ENCODE measurements at regions not wholly inside any gene's neighbourhood (a gene's known extent, or its start where the extent isn't known, plus 50 kb on each side); places are given as distances from the start of the nearest gene placed in this dataset.

GRCh38 chr6:43912116-43912577 is 142.1 kb downstream of the VEGFA start:
- DNase-seq (ENCODE audit: low read depth in 4 of 4, low spot score in 3 of 4), result no peak

- DNase-seq (ENCODE audit: low read depth in 4 of 4, low spot score in 3 of 4), result no peak
Observed at GRCh38 chr6:43911354-43912115, 141.5 kb downstream of the VEGFA start.

- no peak for DNase-seq (ENCODE audit: low read depth in 4 of 4, low spot score in 3 of 4)
Observed at GRCh38 chr6:43910638-43911353, 140.8 kb downstream of the VEGFA start.

GRCh38 chr6:43910149-43910637 is 140.2 kb downstream of the VEGFA start:
- DNase-seq (ENCODE audit: low read depth in 4 of 4, low spot score in 3 of 4), result no peak

GRCh38 chr6:43909474-43910148 is 139.6 kb downstream of the VEGFA start:
- no peak for DNase-seq (ENCODE audit: low read depth in 4 of 4, low spot score in 3 of 4)

- no peak for DNase-seq (ENCODE audit: low read depth in 4 of 4, low spot score in 3 of 4)
Observed at GRCh38 chr6:43907789-43908472, 137.9 kb downstream of the VEGFA start.

- DNase-seq (ENCODE audit: low read depth in 4 of 4, low spot score in 3 of 4), result no peak
Observed at GRCh38 chr6:43907312-43907711, 137.3 kb downstream of the VEGFA start.

GRCh38 chr6:43904311-43905123 is 134.5 kb downstream of the VEGFA start:
- DNase-seq (ENCODE audit: low read depth in 4 of 4, low spot score in 3 of 4), result no peak

- no peak for DNase-seq (ENCODE audit: low read depth in 4 of 4, low spot score in 3 of 4)
Observed at GRCh38 chr6:43903739-43904290, 133.8 kb downstream of the VEGFA start.

- no peak for DNase-seq (ENCODE audit: low read depth in 4 of 4, low spot score in 3 of 4)
Observed at GRCh38 chr6:43901733-43902230, 131.8 kb downstream of the VEGFA start.

GRCh38 chr6:43900916-43901732 is 131.1 kb downstream of the VEGFA start:
- DNase-seq (ENCODE audit: low read depth in 4 of 4, low spot score in 3 of 4), result no peak

- no peak for DNase-seq (ENCODE audit: low read depth in 4 of 4, low spot score in 3 of 4)
Observed at GRCh38 chr6:43900560-43900915, 130.5 kb downstream of the VEGFA start.

GRCh38 chr6:43899830-43900229 is 129.8 kb downstream of the VEGFA start:
- DNase-seq (ENCODE audit: low read depth in 4 of 4, low spot score in 3 of 4), result no peak

GRCh38 chr6:43898358-43899131 is 128.5 kb downstream of the VEGFA start:
- DNase-seq (ENCODE audit: low read depth in 4 of 4, low spot score in 3 of 4), result no peak

GRCh38 chr6:43897571-43898302 is 127.7 kb downstream of the VEGFA start:
- no peak for DNase-seq (ENCODE audit: low read depth in 4 of 4, low spot score in 3 of 4)

GRCh38 chr6:43896329-43897255 is 126.6 kb downstream of the VEGFA start:
- DNase-seq (ENCODE audit: low read depth in 4 of 4, low spot score in 3 of 4), result no peak
